ENCODE measurements at regions not wholly inside any gene's neighbourhood (a gene's known extent, or its start where the extent isn't known, plus 50 kb on each side); places are given as distances from the start of the nearest gene placed in this dataset.
A peak's percentile ranks its signal among the peaks of the same experiment; 100 is the strongest.

- no peak for TF ChIP-seq EZH2 (IDR thresholded peaks at IDR 0.05; ENCODE audit: insufficient read depth, low read length)
- TF ChIP-seq, protein P1, sequence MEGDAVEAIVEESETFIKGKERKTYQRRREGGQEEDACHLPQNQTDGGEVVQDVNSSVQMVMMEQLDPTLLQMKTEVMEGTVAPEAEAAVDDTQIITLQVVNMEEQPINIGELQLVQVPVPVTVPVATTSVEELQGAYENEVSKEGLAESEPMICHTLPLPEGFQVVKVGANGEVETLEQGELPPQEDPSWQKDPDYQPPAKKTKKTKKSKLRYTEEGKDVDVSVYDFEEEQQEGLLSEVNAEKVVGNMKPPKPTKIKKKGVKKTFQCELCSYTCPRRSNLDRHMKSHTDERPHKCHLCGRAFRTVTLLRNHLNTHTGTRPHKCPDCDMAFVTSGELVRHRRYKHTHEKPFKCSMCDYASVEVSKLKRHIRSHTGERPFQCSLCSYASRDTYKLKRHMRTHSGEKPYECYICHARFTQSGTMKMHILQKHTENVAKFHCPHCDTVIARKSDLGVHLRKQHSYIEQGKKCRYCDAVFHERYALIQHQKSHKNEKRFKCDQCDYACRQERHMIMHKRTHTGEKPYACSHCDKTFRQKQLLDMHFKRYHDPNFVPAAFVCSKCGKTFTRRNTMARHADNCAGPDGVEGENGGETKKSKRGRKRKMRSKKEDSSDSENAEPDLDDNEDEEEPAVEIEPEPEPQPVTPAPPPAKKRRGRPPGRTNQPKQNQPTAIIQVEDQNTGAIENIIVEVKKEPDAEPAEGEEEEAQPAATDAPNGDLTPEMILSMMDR (IDR thresholded peaks at IDR 0.05; ENCODE audit: insufficient read depth, low read depth, low read length) = peak; percentile 16
Observed at GRCh38 chr16:65525707-65526106, 403.8 kb upstream of the CDH11 start.
